Gastroesophageal sphincter (tissue), 4 donors: ENCODE measurements at regions not wholly inside any gene's neighbourhood (a gene's known extent, or its start where the extent isn't known, plus 50 kb on each side); places are given as distances from the start of the nearest gene placed in this dataset.

Source experiments
- ATAC-seq: fragments of 150-250 bp; one replicate; pipeline ENCODE4 v1.9.1; 2016; ENCODE audit warnings: mild to moderate bottlenecking, moderate library complexity
- H3K27ac ChIP-seq, 4 donors: fragments of 200-600 bp; sonication (generic) in 3 of 4; 1 replicate in 3 of 4; 2 replicates in 1 of 4; pipeline ENCODE4 v1.5.1; 2016 to 2019
- H3K27me3 ChIP-seq: fragments of 200-600 bp; sonication (generic); one replicate; pipeline ENCODE4 v1.5.1; 2019
- H3K36me3 ChIP-seq, 2 donors: fragments of 200-600 bp; sonication (generic); one replicate each; pipeline ENCODE4 v1.5.1; 2019; ENCODE audit warnings: control low read depth in 1 of 2
- H3K4me1 ChIP-seq, 3 donors: fragments of 200-600 bp; sonication (generic); 1 replicate in 2 of 3; 2 replicates in 1 of 3; pipeline ENCODE4 v1.5.1; 2016 to 2019; ENCODE audit warnings: control low read depth in 2 of 3
- H3K4me3 ChIP-seq, 2 donors: fragments of 200-600 bp; sonication (generic); one replicate each; pipeline ENCODE4 v1.5.1; 2019; ENCODE audit warnings: mild to moderate bottlenecking in 1 of 2, moderate library complexity in 1 of 2
- H3K9me3 ChIP-seq, 3 donors: fragments of 200-600 bp; sonication (generic); one replicate each; pipeline ENCODE4 v1.5.1; 2017 to 2019; ENCODE audit warnings: control low read depth in 2 of 3
- CTCF ChIP-seq, 4 experiments: fragments of 200-600 bp in 2 of 4; fragments of 450-650 bp in 2 of 4; sonication (generic) in 1 of 4; IDR thresholded peaks; one replicate each; pipeline ENCODE4 v1.5.1; 2017 to 2019; ENCODE audit warnings: antibody characterized with exemption in 4 of 4, mild to moderate bottlenecking in 2 of 4, moderate library complexity in 2 of 4
- EP300 ChIP-seq: sonication (generic); formaldehyde crosslinking; IDR thresholded peaks from one replicate; pipeline ENCODE4 v1.6.1; 2017; ENCODE audit warnings: antibody characterized with exemption, mild to moderate bottlenecking
- POLR2A ChIP-seq, 2 donors: fragments of 450-650 bp; IDR thresholded peaks; one replicate each; pipeline ENCODE4 v1.6.1; 2017; ENCODE audit warnings: antibody characterized with exemption in 2 of 2, mild to moderate bottlenecking in 2 of 2, moderate library complexity in 1 of 2
- POLR2AphosphoS5 ChIP-seq: sonication (generic); formaldehyde crosslinking; IDR thresholded peaks from one replicate; pipeline ENCODE4 v1.6.1; 2017; ENCODE audit warnings: antibody characterized with exemption
- WGBS, 2 donors: methylation state at CpG; one replicate each; pipeline ENCODE4 v1.1.5; 2018; ENCODE audit warnings: low coverage in 1 of 2; 5-methylcytosine and 5-hydroxymethylcytosine counted together

- H3K4me3 ChIP-seq, result no peak overlapping the region
- 47 to 71% methylated on average over 1 to 3 of the region's 17 CpGs for WGBS, 2 donors
- H3K36me3 ChIP-seq, result no peaks in the 10 kb centered on the region
- TF ChIP-seq POLR2AphosphoS5, result no peak
- no peak for TF ChIP-seq CTCF (IDR thresholded peaks at IDR 0.05)
- no peak for TF ChIP-seq EP300
- TF ChIP-seq POLR2A (IDR thresholded peaks at IDR 0.05), result no peak
- H3K27me3 ChIP-seq, result peaks cover 6% of the 10 kb centered on the region
- ATAC-seq, result no peak
- no peak overlapping the region for H3K27ac ChIP-seq
- peaks cover 0 to 9% (median 0%) of the 10 kb centered on the region in 3 donors for H3K4me1 ChIP-seq
- no peaks in the 10 kb centered on the region for H3K9me3 ChIP-seq
Observed at GRCh38 chr5:141773779-141774562, 91.9 kb upstream of the ARAP3 start.

DNA sequence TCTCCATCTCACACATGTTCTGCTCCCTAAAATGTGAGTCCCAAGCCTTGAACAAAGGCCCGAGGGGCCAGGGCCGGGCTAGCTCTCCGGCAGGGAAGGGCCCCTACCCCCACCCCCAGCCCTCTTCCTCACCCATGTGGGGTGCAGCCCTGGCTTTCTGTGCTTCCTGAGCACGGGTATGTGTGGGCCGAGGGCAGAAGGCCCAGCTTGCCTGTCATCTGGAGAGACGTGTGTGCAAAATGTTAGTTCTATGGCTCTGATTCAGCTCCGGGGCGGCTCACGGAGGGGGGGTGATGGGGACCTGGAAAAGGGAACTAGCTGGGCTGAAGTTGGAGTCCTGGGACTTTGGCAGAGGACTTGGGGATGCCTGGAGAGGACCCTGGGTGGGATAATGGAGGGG lies 90.3 kb upstream of the ARAP3 start:
- Histone ChIP-seq H3K27me3 (no peaks in the 10 kb centered on the region), H3K9me3 (no peaks in the 10 kb centered on the region), H3K27ac (no peak overlapping the region), H3K36me3 (no peaks in the 10 kb centered on the region), H3K4me3 (no peak overlapping the region), H3K4me1 (peaks cover 0 to 9% (median 0%) of the 10 kb centered on the region in 3 donors)
- TF ChIP-seq CTCF (IDR thresholded peaks at IDR 0.05) (no peak), EP300 (no peak), POLR2A (IDR thresholded peaks at IDR 0.05) (no peak), POLR2AphosphoS5 (no peak)
- no peak for ATAC-seq
- WGBS, 2 donors, result 80% methylated on average over 1 of the region's 9 CpGs; no CpG with 5 or more reads in 1 of the 2 donors

DNA sequence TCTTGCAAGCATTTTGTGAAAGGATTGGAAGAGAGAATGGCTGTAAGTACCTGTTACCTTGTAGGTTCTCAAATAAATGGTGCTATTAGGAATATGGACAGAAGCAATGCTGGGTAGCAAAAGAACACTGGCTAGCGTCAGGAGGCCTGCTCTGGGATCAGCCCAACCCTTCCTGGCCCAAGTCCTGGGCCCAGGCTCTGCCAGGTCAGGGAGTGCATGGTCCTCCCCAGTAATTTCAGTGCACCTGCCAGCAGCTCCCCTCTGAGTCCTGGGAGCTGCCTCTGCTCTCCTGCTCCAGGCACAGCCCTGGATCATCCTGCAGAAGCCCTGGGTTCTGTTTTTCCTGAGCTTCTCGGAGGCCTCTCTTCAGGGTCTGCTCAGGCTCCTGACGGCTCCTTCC lies 89.5 kb upstream of the ARAP3 start:
- H3K36me3 ChIP-seq, result no peaks in the 10 kb centered on the region
- H3K4me3 ChIP-seq, result no peak overlapping the region
- TF ChIP-seq CTCF (IDR thresholded peaks at IDR 0.05) (no peak), EP300 (no peak), POLR2A (IDR thresholded peaks at IDR 0.05) (no peak), POLR2AphosphoS5 (no peak)
- 25 to 41% methylated on average over 2 of the region's 3 CpGs for WGBS, 2 donors
- no peaks in the 10 kb centered on the region for H3K9me3 ChIP-seq
- ATAC-seq, result no peak
- no peaks in the 10 kb centered on the region for H3K27me3 ChIP-seq
- peaks cover 0 to 9% (median 0%) of the 10 kb centered on the region in 3 donors for H3K4me1 ChIP-seq
- no peak overlapping the region for H3K27ac ChIP-seq

GRCh38 chr5:141771031-141771430 lies 89.0 kb upstream of the ARAP3 start:
- Histone ChIP-seq H3K27me3 (no peaks in the 10 kb centered on the region), H3K36me3 (no peaks in the 10 kb centered on the region), H3K4me1 (peaks cover 0 to 9% (median 0%) of the 10 kb centered on the region in 3 donors), H3K27ac (no peak overlapping the region), H3K9me3 (no peaks in the 10 kb centered on the region), H3K4me3 (no peak overlapping the region)
- ATAC-seq, result no peak
- TF ChIP-seq POLR2A (IDR thresholded peaks at IDR 0.05) (no peak), CTCF (IDR thresholded peaks at IDR 0.05) (no peak)
- 0 to 40% methylated on average over 1 to 3 of the region's 4 CpGs for WGBS, 2 donors

- Histone ChIP-seq H3K4me1 (peaks cover 0 to 9% (median 0%) of the 10 kb centered on the region in 3 donors), H3K4me3 (no peak overlapping the region), H3K36me3 (no peaks in the 10 kb centered on the region), H3K27me3 (no peaks in the 10 kb centered on the region), H3K9me3 (no peaks in the 10 kb centered on the region), H3K27ac (no peak overlapping the region)
- TF ChIP-seq POLR2AphosphoS5, result no peak
- no peak for TF ChIP-seq POLR2A (IDR thresholded peaks at IDR 0.05)
- no peak for TF ChIP-seq EP300
- TF ChIP-seq CTCF (IDR thresholded peaks at IDR 0.05), result no peak
- no peak for ATAC-seq
- 80% methylated on average over 1 of the region's 3 CpGs for WGBS, 2 donors
Observed at GRCh38 chr5:141769671-141770070, 87.6 kb upstream of the ARAP3 start.
